HG02884 (cell line): ENCODE measurements at regions not wholly inside any gene's neighbourhood (a gene's known extent, or its start where the extent isn't known, plus 50 kb on each side); places are given as distances from the start of the nearest gene placed in this dataset.
"Not testable (repeated sequence)": the region's sequence is repeated elsewhere in the genome, so short reads cannot be mapped to it uniquely, and the experiment has no call there.

Experiments
- ATAC-seq: cut with Tn5 transposase; IDR thresholded peaks from one replicate; pipeline ENCODE4 v1.9.1; 2021; ENCODE audit warnings: mild to moderate bottlenecking, moderate library complexity; ENCODE audit not compliant: unreplicated experiment

DNA sequence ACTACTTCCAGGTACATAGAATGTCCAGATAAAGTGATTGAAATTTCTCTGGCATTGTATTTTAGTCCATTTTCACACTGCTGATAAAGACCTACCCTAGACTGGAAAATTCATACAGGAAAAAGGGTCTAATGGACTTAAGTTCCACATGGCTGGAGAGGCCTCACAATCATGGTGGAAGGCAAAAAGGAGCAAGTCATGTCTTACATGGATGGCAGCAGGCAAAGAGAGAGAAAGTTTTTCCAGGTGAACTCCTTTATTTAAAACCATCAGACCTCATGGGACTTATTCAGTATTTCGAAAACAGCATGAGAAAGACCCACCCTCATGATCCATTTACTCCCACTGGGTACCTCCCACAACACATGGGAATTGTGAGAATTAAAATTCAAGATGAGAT lies 1359.7 kb upstream of the RAG2 start:
- no peak for ATAC-seq

DNA sequence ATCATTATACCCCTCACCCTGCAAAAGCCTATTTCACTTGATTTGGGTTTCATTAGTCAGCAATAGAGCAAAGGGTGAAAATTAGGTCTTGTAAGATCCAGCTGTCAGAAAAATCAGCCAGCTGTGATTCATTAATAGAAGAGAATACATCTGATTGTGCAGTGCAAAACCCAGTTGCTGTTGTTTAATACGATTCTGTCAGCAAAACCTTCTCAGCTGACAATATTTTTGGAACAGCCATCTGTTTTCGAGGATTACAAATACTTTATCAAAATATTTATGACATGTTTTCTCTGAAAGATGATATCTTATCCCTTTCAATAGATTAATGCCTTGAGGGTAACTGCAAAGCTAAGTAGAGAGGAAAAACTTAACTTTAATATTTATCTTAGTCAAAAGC lies 1354.0 kb upstream of the RAG2 start:
- ATAC-seq = no peak

DNA sequence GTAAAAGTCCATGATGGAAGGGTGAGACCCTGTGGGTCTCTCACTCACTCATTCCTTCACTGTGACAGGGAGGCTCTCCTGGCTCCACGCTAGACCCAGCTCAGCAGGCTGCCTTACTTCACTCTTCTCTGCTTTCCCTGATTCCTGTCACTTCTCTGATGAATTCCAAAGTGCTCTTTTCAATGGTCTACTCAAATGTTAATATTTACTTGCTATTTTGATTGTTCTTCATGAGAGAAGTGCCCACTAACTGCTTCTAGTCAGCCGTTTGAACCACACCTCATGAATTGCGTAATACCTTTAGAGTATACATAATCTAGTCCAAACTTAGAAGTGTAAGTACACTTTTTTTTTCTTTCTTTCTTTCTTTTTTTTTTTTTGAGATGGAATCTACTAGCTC lies 1350.2 kb upstream of the RAG2 start:
- ATAC-seq = no peak

DNA sequence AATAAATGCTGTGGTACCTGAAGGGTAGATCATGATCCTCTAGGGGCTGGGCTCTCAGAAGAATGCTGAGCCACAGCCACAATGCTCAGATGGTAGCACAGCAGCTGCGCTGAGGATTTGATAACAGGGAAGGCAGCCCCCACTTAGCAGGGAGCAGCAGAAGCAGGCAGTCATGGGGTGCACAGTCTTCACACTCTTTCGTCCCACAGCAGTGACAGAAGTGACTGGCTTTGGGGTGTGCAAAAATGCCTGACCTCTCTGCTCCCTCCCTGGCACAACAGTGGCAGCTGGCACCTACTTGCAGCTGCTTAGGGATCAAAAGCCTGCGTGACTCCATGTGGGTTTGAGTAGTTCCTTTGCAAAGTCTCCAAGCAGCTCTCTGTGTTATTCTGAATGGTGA lies 1349.8 kb upstream of the RAG2 start:
- no peak for ATAC-seq

DNA sequence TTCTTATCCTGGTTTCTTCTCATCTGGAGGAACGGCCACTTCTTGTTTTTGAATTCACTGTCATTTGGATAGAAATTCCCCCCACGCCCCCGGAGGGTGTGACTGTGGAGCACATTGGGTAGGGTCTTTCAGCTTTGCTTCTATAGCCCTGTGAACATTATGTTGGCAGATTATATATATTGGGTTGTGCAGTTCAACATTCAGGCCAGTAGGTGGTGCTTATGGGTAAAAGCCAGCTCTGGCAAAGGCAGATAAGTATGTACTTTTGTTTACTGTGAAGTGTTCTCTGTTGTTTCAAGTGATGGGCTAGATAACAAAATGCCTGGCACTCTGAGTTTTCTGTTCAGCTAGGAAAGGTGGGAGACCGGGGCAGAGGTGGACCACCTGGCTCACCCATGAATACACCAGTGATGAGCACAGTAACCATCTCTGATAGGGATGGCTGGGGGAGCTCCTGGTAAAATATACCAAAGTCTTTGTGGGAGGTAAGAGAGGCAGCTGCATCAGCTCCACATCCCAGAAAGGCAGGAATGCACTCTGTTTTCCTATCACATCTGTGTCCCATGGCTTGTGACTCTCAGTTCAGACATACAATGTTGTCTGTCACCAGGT lies 1348.2 kb upstream of the RAG2 start:
- peak; percentile 93 for ATAC-seq

DNA sequence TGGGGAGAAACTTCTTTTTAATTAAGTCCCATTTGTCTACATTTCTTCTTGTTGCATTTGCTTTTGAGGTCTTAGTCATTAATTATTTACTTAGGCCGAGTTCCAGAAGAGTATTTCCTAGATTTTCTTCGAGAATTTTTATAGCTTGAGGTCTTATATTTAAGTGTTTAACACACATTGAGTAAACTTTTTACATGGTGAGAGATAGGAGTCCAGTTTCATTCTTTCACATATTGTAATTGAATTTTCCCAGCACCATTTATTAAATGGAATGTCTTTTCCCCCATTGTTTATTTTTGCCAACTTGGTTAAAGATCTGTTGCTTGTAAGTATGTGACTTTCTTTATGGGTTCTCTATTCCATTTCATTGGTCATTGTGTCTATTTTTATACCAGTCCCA lies 1344.0 kb upstream of the RAG2 start:
- ATAC-seq = no peak

DNA sequence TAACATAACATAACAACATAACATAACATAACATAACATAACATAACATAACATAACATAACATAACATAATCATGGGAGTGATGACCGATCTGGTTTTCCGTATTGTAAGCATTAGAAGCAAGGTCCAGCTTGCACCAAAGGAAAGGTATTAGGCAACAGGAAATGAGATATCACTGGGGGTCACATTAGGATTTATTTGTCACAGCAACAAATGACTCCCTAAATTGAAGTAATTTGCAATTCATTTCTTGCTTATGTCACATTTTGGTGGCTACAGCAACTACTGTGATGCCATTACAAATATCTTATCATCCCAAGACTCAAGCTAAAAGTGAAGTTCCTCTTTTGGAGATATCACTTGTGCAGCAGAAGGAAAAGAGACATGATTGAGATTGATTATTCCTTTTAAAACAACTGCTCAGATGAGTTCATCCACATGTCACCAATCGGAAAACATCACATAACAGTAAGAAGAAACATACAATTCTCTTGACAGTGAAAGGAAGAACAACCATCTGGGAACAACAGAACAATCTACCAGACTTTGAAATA lies 1331.1 kb upstream of the RAG2 start:
- no peak for ATAC-seq

DNA sequence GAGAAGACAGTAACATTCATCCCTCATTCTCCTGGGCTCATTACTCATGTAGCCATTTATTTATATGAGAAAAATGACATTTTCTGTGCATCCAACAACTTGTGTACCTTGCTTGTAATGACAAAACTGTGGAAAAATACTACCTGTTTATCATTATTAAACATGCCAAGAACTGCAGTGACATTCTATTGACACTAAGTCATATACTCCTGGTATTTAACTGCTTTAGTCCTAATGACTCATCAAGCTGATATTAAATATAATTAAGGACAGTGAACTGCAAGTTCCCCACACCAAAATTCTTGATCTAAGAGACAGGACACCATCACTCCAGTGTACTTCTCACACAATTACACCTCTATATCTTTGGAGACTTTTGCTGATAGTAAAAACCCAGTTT lies 1328.7 kb upstream of the RAG2 start:
- ATAC-seq = no peak

DNA sequence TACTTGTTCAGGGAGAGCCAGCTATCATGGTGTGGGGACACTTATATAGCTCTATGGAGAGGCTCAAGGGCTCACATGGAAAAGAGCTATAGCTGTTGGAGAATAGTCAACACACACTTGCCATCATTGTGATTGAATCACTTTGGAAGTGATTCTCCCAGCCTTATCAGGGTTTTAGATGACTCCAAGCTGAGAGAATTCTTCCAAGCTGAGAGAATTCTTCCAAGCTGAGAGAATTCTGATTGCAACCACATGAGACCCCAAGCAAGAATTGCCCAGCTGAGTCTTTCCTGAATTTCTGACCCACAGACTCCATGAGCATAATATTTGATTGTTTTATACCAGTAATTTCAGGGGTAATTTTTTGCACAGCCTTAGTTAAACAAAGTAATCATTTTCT lies 1318.3 kb upstream of the RAG2 start:
- ATAC-seq = no peak

DNA sequence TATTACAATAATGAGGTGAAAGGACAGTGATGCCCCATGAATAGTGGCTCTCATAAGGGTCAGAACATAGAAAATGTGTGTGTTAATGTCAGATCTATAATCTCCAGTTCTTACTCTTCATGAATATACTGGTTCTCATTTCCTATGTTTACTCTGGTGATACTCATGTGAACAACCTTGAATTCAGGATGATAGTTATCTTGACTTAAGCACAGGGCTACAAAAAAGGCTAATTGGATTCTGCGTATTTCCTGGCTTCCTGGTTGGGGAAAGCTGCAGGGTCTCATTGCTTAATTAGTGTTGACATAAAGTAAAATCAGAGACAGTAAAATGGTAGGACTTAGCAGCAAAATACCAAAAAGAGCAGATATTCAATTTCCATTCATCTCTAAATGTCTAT lies 1316.8 kb upstream of the RAG2 start:
- ATAC-seq = no peak

DNA sequence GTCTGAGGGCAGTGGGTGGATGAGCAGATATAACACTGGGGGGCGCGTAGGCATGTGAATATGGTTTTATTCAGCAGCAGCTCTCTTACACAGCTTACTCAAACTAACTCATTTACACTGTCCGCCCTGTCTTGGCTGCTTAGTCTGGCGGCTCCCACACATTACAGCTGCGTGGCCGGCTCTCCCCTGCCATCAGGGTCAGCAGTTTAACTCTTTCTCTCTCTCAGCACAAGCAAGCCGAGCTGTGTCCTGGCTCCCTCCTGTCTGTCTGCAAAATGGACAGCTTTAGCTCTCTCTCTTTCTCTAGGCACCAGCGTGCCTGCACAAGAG lies 1310.1 kb upstream of the RAG2 start:
- no peak for ATAC-seq

DNA sequence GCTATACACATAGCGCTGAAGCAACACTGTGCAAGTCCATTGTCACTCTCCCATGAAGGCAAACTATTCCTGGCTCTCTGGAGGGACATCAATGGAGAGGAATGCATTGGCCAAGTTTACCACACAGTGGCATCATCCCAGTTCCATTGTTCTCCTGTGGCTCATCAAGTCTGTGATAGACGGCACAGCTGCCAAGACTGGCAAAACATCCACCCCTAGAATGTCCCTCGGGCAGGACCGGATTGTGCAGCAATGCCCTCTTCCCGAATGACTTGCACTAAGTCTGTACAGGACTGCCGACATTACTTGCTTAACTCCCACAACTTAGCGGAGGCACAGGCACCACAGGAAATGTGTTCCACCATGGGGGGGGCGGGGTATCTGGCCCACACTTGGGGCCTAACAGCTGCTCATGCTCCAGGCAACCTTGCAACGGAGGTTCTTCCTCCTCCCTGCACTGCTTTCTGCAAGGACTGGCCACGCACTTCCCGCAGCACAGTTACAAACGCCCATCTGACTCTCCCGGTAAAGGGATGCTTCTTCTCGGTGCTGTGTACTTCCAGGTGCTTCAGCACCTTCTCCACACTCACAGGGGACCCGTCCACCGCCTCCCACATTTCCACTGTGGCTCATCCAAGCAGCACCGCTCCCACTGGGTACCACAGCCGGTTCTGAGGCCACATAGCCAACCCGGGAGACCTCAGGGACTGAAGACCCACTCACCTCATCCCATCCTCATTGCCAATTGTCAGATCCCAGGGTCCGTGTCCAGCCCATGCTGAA lies 1309.6 kb upstream of the RAG2 start:
- no peak for ATAC-seq

DNA sequence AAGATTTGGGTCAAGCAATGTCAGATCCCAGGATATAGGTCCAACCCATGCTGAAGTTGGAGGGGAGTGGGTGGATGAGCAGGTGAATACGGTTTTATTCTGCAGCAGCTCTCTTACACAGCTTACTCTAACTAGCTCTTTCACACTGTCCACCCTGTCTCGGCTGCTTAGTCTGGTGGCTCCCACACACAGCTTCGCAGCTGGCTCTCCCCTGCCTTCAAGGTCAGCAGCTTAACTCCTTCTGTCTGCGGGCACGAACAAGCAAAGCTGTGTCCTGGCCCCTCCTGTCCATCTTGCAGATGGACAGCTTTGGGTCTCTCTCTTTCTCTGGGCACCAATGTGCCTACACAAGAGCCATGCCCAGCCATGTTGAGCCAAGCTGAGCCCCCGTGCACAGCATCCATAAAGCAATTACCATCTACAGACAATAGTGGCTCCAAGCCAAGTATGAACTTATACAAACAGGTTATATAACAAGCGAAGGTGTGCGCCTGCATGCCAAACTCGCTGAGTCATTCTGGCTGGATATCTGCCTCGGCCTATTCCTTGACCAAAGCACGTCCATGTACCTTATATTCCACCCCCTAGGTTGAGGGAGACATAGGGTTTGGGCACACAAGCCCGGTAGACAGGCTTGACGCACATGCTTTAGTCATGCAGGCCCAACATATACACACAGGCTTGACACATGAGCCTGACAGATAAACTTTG lies 1307.8 kb upstream of the RAG2 start:
- no peak for ATAC-seq

DNA sequence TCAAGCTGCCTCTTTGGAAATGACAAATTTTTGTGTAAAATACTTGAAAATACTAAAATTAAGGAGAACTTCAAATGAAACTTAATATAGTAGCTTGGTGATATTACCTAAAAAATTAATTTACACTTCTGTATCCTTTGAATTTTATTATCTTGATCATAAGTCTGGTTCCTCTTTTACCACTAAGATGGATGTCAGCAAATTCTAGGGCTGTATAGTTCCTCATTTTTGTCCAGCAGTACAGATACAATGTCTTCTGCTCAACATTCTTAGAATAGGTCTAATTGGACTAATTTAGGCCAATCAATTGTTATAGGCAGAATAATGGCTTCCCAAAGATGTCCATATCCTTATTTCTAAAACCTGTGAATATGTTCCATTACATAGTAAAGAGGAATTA lies 1298.0 kb upstream of the RAG2 start:
- ATAC-seq = no peak

DNA sequence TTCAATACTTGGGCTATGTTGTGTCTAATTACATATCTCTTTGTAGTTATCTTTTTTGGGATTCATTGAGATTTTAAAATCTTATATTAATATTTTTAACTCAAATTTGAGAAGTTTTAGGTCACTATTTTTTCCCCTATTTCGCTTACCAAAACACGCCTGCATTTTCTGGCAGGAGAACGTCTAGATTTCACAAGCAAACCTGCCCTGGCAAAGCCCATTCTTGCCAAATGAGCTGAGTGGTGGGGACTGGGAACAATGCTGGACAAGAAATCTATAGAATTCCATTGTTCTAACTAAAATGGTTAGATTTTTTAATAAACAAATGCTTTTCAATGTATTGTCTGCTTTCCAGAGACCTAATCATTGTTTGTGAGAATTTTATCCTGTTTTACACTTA lies 1283.7 kb upstream of the RAG2 start:
- ATAC-seq = no peak

DNA sequence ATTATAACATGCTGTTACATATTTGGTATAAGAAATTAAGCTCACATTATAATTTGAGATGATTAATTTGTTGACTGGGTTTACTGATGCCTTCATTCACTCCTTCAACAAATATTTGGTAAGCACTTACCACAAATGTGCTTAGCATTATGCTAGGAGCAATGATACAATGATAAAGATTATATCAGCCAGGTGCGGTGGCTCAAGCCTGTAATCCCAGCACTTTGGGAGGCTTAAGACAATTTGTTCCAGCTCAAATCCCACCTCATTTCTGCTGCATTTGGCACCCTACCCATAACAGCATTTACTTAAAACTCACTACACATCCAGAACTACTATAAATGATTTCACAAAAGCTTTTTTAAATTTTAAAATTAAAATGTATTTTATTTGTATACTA lies 1263.6 kb upstream of the RAG2 start:
- no peak for ATAC-seq

DNA sequence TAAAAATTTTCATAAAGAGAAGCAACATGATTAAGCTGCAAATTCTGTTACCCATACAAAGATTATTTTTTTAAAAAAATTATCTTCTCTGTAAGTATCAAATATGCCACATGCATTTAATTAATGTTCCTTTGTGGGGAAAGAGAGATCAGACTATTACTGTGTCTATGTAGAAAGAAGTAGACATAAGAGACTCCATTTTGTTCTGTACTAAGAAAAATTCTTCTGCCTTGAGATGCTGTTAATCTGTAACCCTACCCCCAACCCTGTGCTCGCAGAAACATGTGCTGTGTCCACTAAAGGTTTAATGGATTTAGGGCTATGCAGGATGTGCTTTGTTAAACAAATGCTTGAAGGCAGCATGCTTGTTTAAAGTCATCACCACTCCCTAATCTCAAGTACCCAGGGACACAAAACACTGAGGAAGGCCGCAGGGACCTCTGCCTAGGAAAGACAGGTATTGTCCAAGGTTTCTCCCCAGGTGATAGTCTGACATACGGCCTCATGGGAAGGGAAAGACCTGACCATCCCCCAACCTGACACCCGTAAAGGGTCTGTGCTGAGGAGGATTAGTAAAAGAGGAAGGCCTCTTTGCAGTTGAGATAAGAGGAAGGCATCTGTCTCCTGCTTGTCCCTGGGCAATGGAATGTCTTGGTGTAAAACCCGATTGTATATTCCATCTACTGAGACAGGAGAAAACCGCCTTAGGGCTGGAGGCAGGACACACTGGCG lies 1260.9 kb upstream of the RAG2 start:
- ATAC-seq = not testable (repeated sequence)

DNA sequence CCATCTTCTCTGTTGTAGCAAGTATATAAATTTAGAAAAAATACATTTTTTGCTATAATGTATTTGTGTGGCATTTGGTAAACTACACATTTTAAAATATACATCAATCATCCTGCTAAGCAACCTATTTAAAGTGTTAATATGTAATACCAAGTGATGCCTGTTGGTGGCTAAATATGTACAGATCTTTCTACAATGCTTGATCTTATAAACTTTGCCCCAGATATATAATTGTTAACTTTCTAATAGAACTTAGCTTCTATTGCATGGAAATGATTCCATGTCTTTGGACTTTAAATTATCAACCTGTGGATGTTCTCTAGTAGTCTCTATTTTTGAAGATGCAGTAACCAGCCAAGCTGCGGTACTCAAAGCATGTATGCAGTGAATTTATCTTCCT lies 1260.4 kb upstream of the RAG2 start:
- ATAC-seq = no peak

DNA sequence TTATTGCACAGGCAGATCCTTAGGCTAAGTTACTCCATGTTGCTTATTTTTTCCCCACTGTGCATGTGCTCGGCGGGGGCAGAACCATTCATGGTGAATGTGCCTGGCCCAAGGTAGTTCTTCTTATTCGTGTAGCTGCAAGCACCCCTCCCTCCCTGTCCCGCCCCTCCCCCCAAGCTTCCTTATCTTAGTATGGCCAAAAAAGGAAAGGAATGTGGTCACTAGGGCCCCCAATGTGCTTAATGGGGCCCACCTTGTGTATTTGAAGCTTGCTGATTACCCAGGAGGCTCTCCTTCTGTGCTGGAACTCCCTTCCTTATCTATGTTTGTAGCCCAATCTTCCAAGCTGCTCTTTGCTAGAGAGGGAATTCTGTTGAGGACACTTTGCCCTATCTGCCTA lies 1259.7 kb upstream of the RAG2 start:
- no peak for ATAC-seq

DNA sequence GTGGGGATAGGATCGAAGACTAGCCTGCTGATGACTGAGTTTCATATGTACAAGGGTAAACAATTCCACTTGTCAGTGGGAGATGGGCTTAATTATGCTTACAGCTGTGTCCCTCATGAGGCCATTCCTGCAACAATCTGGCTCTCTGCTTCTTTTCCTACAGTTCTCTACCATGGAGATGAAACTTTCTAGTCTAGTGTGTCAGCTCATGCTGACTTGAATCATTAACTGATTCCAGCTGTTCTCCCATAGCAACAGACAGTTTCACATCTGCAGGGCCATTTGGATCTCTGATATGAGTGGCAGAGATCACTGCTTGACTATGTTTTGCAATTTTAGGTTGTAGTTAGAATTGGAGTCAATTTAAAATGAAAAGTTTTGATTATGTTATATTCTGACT lies 1251.7 kb upstream of the RAG2 start:
- no peak for ATAC-seq

DNA sequence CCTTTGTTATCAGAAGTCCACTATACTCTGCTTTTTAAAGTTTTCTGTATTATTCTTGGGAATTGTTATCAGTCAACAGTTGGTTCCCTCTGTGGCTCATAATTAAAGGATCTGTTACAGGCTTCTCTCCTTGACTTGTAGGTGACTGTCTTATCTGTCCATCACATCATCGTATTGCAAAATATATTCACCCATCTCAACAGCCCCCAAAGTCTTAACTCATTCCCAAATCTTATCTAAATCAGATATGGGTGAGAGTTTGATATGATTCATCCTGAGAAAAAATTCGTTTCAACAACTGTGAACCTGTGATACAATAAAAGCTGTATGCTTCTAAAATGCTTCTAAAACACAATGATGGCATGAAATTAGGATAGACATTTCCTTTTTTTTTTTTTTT lies 1245.6 kb upstream of the RAG2 start:
- no peak for ATAC-seq
